OCI-LY1 (cell line): ENCODE measurements at regions not wholly inside any gene's neighbourhood (a gene's known extent, or its start where the extent isn't known, plus 50 kb on each side); places are given as distances from the start of the nearest gene placed in this dataset.

Experiments used
- H2AFZ ChIP-seq: fragments of 200-600 bp; sonication (generic), shearing (Covaris generic); 2 replicates; pipeline ENCODE4 v1.6.0; 2014; ENCODE audit warnings: antibody characterized with exemption, mild to moderate bottlenecking, low read length
- H3F3A ChIP-seq: fragments of 200-600 bp; sonication (generic), shearing (Covaris generic); 2 replicates; pipeline ENCODE4 v1.6.0; 2014; ENCODE audit warnings: mild to moderate bottlenecking, antibody characterized with exemption, low read length, moderate library complexity; ENCODE audit not compliant: insufficient read depth
- H3K27ac ChIP-seq: fragments of 200-600 bp; sonication (generic); 2 replicates; pipeline ENCODE4 v1.5.1; 2014; ENCODE audit warnings: low read length, mixed run types, mild to moderate bottlenecking, low read depth; ENCODE audit not compliant: poor library complexity, severe bottlenecking
- H3K27me3 ChIP-seq: fragments of 200-600 bp; sonication (generic); 2 replicates; pipeline ENCODE4 v1.6.0; 2014; ENCODE audit warnings: antibody characterized with exemption, mild to moderate bottlenecking, low read length, moderate library complexity; ENCODE audit not compliant: insufficient read depth
- H3K36me3 ChIP-seq: fragments of 200-600 bp; sonication (generic); 2 replicates; pipeline ENCODE4 v1.6.1; 2014; ENCODE audit warnings: mild to moderate bottlenecking, antibody characterized with exemption, low read length, moderate library complexity, mixed read lengths; ENCODE audit not compliant: insufficient read depth
- H3K4me1 ChIP-seq: fragments of 200-600 bp; sonication (generic); 2 replicates; pipeline ENCODE4 v1.5.1; 2014; ENCODE audit warnings: mild to moderate bottlenecking, low read length, moderate library complexity; ENCODE audit not compliant: insufficient read depth, severe bottlenecking
- H3K4me2 ChIP-seq: fragments of 200-600 bp; sonication (generic), shearing (Covaris generic); 2 replicates; pipeline ENCODE4 v1.6.1; 2014; ENCODE audit warnings: low read length
- H3K4me3 ChIP-seq: fragments of 200-600 bp; sonication (generic); 2 replicates; pipeline ENCODE4 v1.5.1; 2014; ENCODE audit warnings: low read length, low read depth, mild to moderate bottlenecking, mixed read lengths; ENCODE audit not compliant: poor library complexity, severe bottlenecking
- H3K79me2 ChIP-seq: fragments of 200-600 bp; shearing (Covaris generic); 2 replicates; pipeline ENCODE4 v1.6.1; 2016; ENCODE audit warnings: mixed run types, low read length, mixed read lengths; ENCODE audit not compliant: insufficient read depth
- H3K9ac ChIP-seq: fragments of 200-600 bp; sonication (generic), shearing (Covaris generic); 2 replicates; pipeline ENCODE4 v1.6.1; 2014; ENCODE audit warnings: mild to moderate bottlenecking, low read length, mixed read lengths
- H3K9me2 ChIP-seq: fragments of 200-600 bp; sonication (generic), shearing (Covaris generic); 2 replicates; pipeline ENCODE4 v1.6.1; 2014; ENCODE audit warnings: low read depth, mild to moderate bottlenecking, low read length, mixed read lengths
- H3K9me3 ChIP-seq: fragments of 200-600 bp; shearing (Covaris generic); 2 replicates; pipeline ENCODE4 v1.6.1; 2014; ENCODE audit warnings: low read length, mixed read lengths
- H4K20me1 ChIP-seq: fragments of 200-600 bp; sonication (generic), shearing (Covaris generic); 2 replicates; pipeline ENCODE4 v1.6.0; 2016; ENCODE audit warnings: mild to moderate bottlenecking, low read length; ENCODE audit not compliant: insufficient read depth
- EZH2 ChIP-seq: fragments of 200-600 bp; sonication (generic), shearing (Covaris generic); IDR thresholded peaks from 2 replicates; pipeline ENCODE4 v1.8.0; 2017; ENCODE audit warnings: borderline replicate concordance, mixed run types, mild to moderate bottlenecking, antibody characterized with exemption, low read length, moderate library complexity, mixed read lengths
- TF ChIP-seq, protein P1 (sequence below): fragments of 200-600 bp; sonication (generic), shearing (Covaris generic); IDR thresholded peaks from 2 replicates; pipeline ENCODE4 v1.5.1; 2017; ENCODE audit warnings: mild to moderate bottlenecking, antibody characterized with exemption, low read length, moderate library complexity, mixed read lengths

DNA sequence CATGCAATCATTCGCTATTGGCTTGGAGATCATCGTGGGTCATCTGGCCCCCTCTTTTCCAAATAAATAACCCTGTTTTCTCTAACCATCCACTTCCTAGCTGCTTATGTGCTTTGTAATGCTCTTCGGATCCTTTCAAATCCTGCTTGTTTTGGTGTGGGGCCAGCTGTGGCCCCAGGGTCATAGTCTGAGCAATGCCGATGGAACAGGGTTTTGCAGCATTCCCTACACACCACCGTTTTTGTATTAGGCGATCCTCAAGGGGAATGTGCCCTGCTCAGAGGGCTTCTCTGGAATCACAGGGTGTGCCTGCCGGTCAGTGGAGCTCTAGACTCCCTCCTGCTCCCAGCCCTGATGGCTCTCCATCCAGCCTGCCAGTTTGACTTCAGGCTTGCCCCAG is 78.1 kb upstream of the NRXN3 start:
- TF ChIP-seq, protein P1, sequence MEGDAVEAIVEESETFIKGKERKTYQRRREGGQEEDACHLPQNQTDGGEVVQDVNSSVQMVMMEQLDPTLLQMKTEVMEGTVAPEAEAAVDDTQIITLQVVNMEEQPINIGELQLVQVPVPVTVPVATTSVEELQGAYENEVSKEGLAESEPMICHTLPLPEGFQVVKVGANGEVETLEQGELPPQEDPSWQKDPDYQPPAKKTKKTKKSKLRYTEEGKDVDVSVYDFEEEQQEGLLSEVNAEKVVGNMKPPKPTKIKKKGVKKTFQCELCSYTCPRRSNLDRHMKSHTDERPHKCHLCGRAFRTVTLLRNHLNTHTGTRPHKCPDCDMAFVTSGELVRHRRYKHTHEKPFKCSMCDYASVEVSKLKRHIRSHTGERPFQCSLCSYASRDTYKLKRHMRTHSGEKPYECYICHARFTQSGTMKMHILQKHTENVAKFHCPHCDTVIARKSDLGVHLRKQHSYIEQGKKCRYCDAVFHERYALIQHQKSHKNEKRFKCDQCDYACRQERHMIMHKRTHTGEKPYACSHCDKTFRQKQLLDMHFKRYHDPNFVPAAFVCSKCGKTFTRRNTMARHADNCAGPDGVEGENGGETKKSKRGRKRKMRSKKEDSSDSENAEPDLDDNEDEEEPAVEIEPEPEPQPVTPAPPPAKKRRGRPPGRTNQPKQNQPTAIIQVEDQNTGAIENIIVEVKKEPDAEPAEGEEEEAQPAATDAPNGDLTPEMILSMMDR = no peak
- TF ChIP-seq EZH2 = no peak
- H3K4me3 ChIP-seq = no peak overlapping the region
- no peak overlapping the region for H3K27ac ChIP-seq
- no peak overlapping the region for H3K9ac ChIP-seq
- no peaks in the 10 kb centered on the region for H3K4me1 ChIP-seq
- H3K9me2 ChIP-seq = no peaks in the 10 kb centered on the region
- H2AFZ ChIP-seq = no peak overlapping the region
- H3F3A ChIP-seq = no peaks in the 10 kb centered on the region
- no peak overlapping the region for H3K4me2 ChIP-seq
- H3K27me3 ChIP-seq = no peaks in the 10 kb centered on the region
- no peaks in the 10 kb centered on the region for H3K36me3 ChIP-seq
- no peaks in the 10 kb centered on the region for H3K9me3 ChIP-seq
- no peaks in the 10 kb centered on the region for H4K20me1 ChIP-seq
- H3K79me2 ChIP-seq = no peaks in the 10 kb centered on the region

DNA sequence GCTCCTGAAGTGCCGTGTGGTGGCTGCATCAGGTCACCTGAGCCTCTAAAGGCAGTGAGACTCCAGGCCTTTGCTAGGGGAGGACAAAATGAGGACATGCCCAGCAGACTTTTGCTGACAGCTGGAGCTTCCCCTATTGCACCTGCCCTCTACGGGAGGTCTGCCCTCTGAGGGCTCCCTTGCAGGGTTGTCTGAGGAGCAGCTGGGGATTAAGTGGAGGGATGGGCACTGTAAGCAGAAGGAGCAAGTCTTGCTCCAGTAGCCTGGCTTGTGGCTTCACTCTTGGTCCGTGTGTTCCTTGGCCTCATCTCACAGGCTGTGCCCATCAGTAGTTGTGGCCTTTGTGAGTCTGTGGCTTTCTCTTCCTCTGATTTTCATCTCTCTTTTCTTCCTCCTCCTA is 66.9 kb upstream of the NRXN3 start:
- no peak overlapping the region for H3K9ac ChIP-seq
- no peak overlapping the region for H3K4me3 ChIP-seq
- H3K27me3 ChIP-seq = no peaks in the 10 kb centered on the region; the same call in 1 of the 2 replicates
- H3K27ac ChIP-seq = no peak overlapping the region
- H4K20me1 ChIP-seq = no peaks in the 10 kb centered on the region
- no peak overlapping the region for H2AFZ ChIP-seq
- H3F3A ChIP-seq = no peaks in the 10 kb centered on the region
- H3K36me3 ChIP-seq = no peaks in the 10 kb centered on the region
- no peaks in the 10 kb centered on the region for H3K9me3 ChIP-seq
- no peaks in the 10 kb centered on the region for H3K4me1 ChIP-seq
- TF ChIP-seq, protein P1 = no peak
- no peak for TF ChIP-seq EZH2
- no peaks in the 10 kb centered on the region for H3K79me2 ChIP-seq
- H3K9me2 ChIP-seq = no peaks in the 10 kb centered on the region
- H3K4me2 ChIP-seq = no peak overlapping the region

DNA sequence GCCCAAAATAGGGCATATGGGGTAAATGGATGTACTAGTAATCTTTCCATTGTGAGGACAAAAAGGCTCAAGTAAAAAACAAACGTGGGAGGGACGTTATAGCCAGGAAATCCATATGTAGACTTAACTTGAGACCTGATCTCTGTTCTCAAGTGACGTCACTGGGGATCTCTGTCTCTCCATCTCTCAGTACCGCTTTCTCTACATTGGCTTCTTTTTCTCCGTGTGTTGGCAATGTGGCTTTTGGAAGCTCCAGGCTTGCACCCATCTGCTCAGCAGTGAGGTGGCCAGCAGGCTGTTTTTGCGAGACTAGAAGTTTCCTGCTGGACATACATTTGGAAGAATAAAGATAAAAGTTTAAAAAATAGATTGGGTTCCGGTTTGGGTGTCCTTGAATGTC is 66.0 kb upstream of the NRXN3 start:
- Histone ChIP-seq H3K36me3 (no peaks in the 10 kb centered on the region), H3K79me2 (no peaks in the 10 kb centered on the region), H3K4me3 (no peak overlapping the region)

More for the DNA sequence above, 66.0 kb upstream of the NRXN3 start:
- no peaks in the 10 kb centered on the region for H3K9me2 ChIP-seq
- H3K9ac ChIP-seq = no peak overlapping the region
- H3F3A ChIP-seq = no peaks in the 10 kb centered on the region
- H3K4me1 ChIP-seq = no peaks in the 10 kb centered on the region
- no peaks in the 10 kb centered on the region for H4K20me1 ChIP-seq
- TF ChIP-seq, protein P1 = no peak
- no peak for TF ChIP-seq EZH2
- H3K9me3 ChIP-seq = no peaks in the 10 kb centered on the region
- H3K27ac ChIP-seq = no peak overlapping the region
- no peak overlapping the region for H2AFZ ChIP-seq
- no peaks in the 10 kb centered on the region; the same call in 1 of the 2 replicates for H3K27me3 ChIP-seq
- no peak overlapping the region for H3K4me2 ChIP-seq
